ENCODE measurements at regions not wholly inside any gene's neighbourhood (a gene's known extent, or its start where the extent isn't known, plus 50 kb on each side); places are given as distances from the start of the nearest gene placed in this dataset.

- Histone ChIP-seq H3F3A (ENCODE audit: insufficient read depth, low read length, poor library complexity, severe bottlenecking) (no peaks in the 10 kb centered on the region), H3K27ac (ENCODE audit: low read length) (no peak overlapping the region), H3K4me3 (ENCODE audit: low read length) (no peak overlapping the region), H2AFZ (ENCODE audit: low read depth, low read length) (no peak overlapping the region), H3K9me2 (ENCODE audit: insufficient read depth, low read length) (no peaks in the 10 kb centered on the region), H3K4me2 (ENCODE audit: low read length) (no peak overlapping the region), H4K20me1 (ENCODE audit: insufficient read depth) (no peaks in the 10 kb centered on the region), H3K36me3 (ENCODE audit: insufficient read depth, low read length) (no peaks in the 10 kb centered on the region), H3K9me3 (ENCODE audit: low read length) (no peaks in the 10 kb centered on the region), H3K9ac (ENCODE audit: low read length) (no peak overlapping the region), H3K79me2 (replicated peaks; ENCODE audit: insufficient read depth, low read length) (no peaks in the 10 kb centered on the region), H3K27me3 (ENCODE audit: insufficient read depth, low read depth, low read length) (no peaks in the 10 kb centered on the region)
- no peak for TF ChIP-seq MXI1 (conservative IDR thresholded peaks at IDR 0.05; ENCODE audit: poor library complexity, severe bottlenecking)
- TF ChIP-seq CTCF (IDR thresholded peaks at IDR 0.05; ENCODE audit: poor library complexity, severe bottlenecking): no peak
- no peak for TF ChIP-seq TAF1 (IDR thresholded peaks at IDR 0.05; ENCODE audit: low read depth)
- TF ChIP-seq SMC3 (conservative IDR thresholded peaks at IDR 0.05; ENCODE audit: poor library complexity): no peak
- TF ChIP-seq EP300 (conservative IDR thresholded peaks at IDR 0.05; ENCODE audit: poor library complexity, severe bottlenecking): no peak
- TF ChIP-seq EZH2 (IDR thresholded peaks at IDR 0.05; ENCODE audit: borderline replicate concordance, insufficient read depth, low read length, poor library complexity, severe bottlenecking): no peak
- TF ChIP-seq RAD21 (conservative IDR thresholded peaks at IDR 0.05): no peak
- no peak for TF ChIP-seq REST (IDR thresholded peaks at IDR 0.05; ENCODE audit: borderline replicate concordance)
- TF ChIP-seq POLR2AphosphoS5 (IDR thresholded peaks at IDR 0.05): no peak
These were observed 503.5 kb downstream of the EDEM1 start for GRCh38 chr3:5690904-5691532.

GRCh38 chr3:5692446-5692845 lies 504.9 kb downstream of the EDEM1 start:
- Histone ChIP-seq H3F3A (ENCODE audit: insufficient read depth, low read length, poor library complexity, severe bottlenecking) (no peaks in the 10 kb centered on the region), H3K4me3 (ENCODE audit: low read length) (no peak overlapping the region), H2AFZ (ENCODE audit: low read depth, low read length) (no peak overlapping the region), H3K4me2 (ENCODE audit: low read length) (no peak overlapping the region), H3K9me2 (ENCODE audit: insufficient read depth, low read length) (no peaks in the 10 kb centered on the region), H4K20me1 (ENCODE audit: insufficient read depth) (no peaks in the 10 kb centered on the region), H3K9ac (ENCODE audit: low read length) (no peak overlapping the region), H3K9me3 (ENCODE audit: low read length) (no peaks in the 10 kb centered on the region), H3K27me3 (ENCODE audit: insufficient read depth, low read depth, low read length) (no peaks in the 10 kb centered on the region), H3K36me3 (ENCODE audit: insufficient read depth, low read length) (no peaks in the 10 kb centered on the region), H3K27ac (ENCODE audit: low read length) (no peak overlapping the region), H3K79me2 (replicated peaks; ENCODE audit: insufficient read depth, low read length) (no peaks in the 10 kb centered on the region)
- TF ChIP-seq EP300 (conservative IDR thresholded peaks at IDR 0.05; ENCODE audit: poor library complexity, severe bottlenecking): no peak
